ENCODE measurements at regions not wholly inside any gene's neighbourhood (a gene's known extent, or its start where the extent isn't known, plus 50 kb on each side); places are given as distances from the start of the nearest gene placed in this dataset.

GRCh38 chr11:130711193-130711592 lies 205.1 kb downstream of the SNX19 start:
- H3K4me3 ChIP-seq (ENCODE audit: low read depth in 2 of 2, low read length in 2 of 2), result no peak overlapping the region
- no peak for DNase-seq (ENCODE audit: low read depth, low spot score)
- H3K27me3 ChIP-seq (ENCODE audit: control insufficient read depth, insufficient read depth, low read length), result no peaks in the 10 kb centered on the region
- TF ChIP-seq TCF7L2 (IDR thresholded peaks at IDR 0.05; ENCODE audit: low read depth, low read length) (no peak), CTCF (IDR thresholded peaks at IDR 0.05) (no peak), SIN3A (IDR thresholded peaks at IDR 0.05; ENCODE audit: borderline replicate concordance, insufficient read depth, low read depth, low read length) (no peak), REST (IDR thresholded peaks at IDR 0.05; ENCODE audit: insufficient read depth in 1 of 2, low read depth in 2 of 2, low read length in 1 of 2) (no peak), POLR2AphosphoS5 (IDR thresholded peaks at IDR 0.05; ENCODE audit: low read depth, low read length) (no peak)
- intact Hi-C loops (cut with micrococcal nuclease; ENCODE audit: unreplicated experiment) (no loop called here), in situ Hi-C loops (cut with HindIII; ENCODE audit: low pct_unique_long_range_greater_than_20kb, low sequenced_read_pairs) (no loop called here)
- H3K36me3 ChIP-seq (ENCODE audit: control insufficient read depth, insufficient read depth, low read length), result no peaks in the 10 kb centered on the region
- BruUV-seq (replicated peaks), result no TSS peak
- no peak for ATAC-seq
- H3K9me3 ChIP-seq (ENCODE audit: control insufficient read depth, insufficient read depth, low read depth, low read length), result no peaks in the 10 kb centered on the region
- H3K4me1 ChIP-seq (ENCODE audit: control insufficient read depth, insufficient read depth, low read length), result no peaks in the 10 kb centered on the region
- CTCF ChIA-PET, result no interaction called here
- POLR2A ChIA-PET, result interaction anchor here (0.5 kb wide), 1 partner anchor 10 kb away, joined by 9 read pairs; no protein-coding TSS in a partner anchor
- H3K27ac ChIP-seq (ENCODE audit: low read length), result no peak overlapping the region

- intact Hi-C loops (cut with micrococcal nuclease; ENCODE audit: unreplicated experiment) (no loop called here), in situ Hi-C loops (cut with HindIII; ENCODE audit: low pct_unique_long_range_greater_than_20kb, low sequenced_read_pairs) (no loop called here)
- Histone ChIP-seq H3K9me3 (ENCODE audit: control insufficient read depth, insufficient read depth, low read depth, low read length) (no peaks in the 10 kb centered on the region), H3K36me3 (ENCODE audit: control insufficient read depth, insufficient read depth, low read length) (no peaks in the 10 kb centered on the region), H3K27me3 (ENCODE audit: control insufficient read depth, insufficient read depth, low read length) (no peaks in the 10 kb centered on the region), H3K4me3 (ENCODE audit: low read depth in 2 of 2, low read length in 2 of 2) (no peak overlapping the region), H3K27ac (ENCODE audit: low read length) (no peak overlapping the region), H3K4me1 (ENCODE audit: control insufficient read depth, insufficient read depth, low read length) (no peaks in the 10 kb centered on the region)
- ATAC-seq, result no peak
- DNase-seq (ENCODE audit: low read depth, low spot score), result no peak
- TF ChIP-seq REST (IDR thresholded peaks at IDR 0.05; ENCODE audit: insufficient read depth in 1 of 2, low read depth in 2 of 2, low read length in 1 of 2) (no peak), TCF7L2 (IDR thresholded peaks at IDR 0.05; ENCODE audit: low read depth, low read length) (no peak), POLR2AphosphoS5 (IDR thresholded peaks at IDR 0.05; ENCODE audit: low read depth, low read length) (no peak), SIN3A (IDR thresholded peaks at IDR 0.05; ENCODE audit: borderline replicate concordance, insufficient read depth, low read depth, low read length) (no peak), CTCF (IDR thresholded peaks at IDR 0.05) (no peak)
- ChIA-PET CTCF (no interaction called here), POLR2A (no interaction called here)
- no TSS peak for BruUV-seq (replicated peaks)
These were observed 203.8 kb downstream of the SNX19 start for GRCh38 chr11:130712480-130712879.

Data from Panc1 (cell line).